ENCODE measurements at regions not wholly inside any gene's neighbourhood (a gene's known extent, or its start where the extent isn't known, plus 50 kb on each side); places are given as distances from the start of the nearest gene placed in this dataset.
"Not testable (repeated sequence)": the region's sequence is repeated elsewhere in the genome, so short reads cannot be mapped to it uniquely, and the experiment has no call there.

GRCh38 chr4:75254745-75255144 is 259.5 kb downstream of the RCHY1 start:
- H3K27ac Mint-ChIP-seq: no peak overlapping the region
- TF ChIP-seq CTCF (conservative IDR thresholded peaks at IDR 0.05): no peak

GRCh38 chr4:75253094-75253493 is 261.1 kb downstream of the RCHY1 start:
- DNase-seq (ENCODE audit: extremely low spot score, unreplicated experiment); H3K9me3 Mint-ChIP-seq; H3K4me1 Mint-ChIP-seq (ENCODE audit: unreplicated experiment): not testable (repeated sequence)

More at GRCh38 chr4:75254745-75255144, 259.5 kb downstream of the RCHY1 start:
- H3K27me3 Mint-ChIP-seq: peaks cover 5% of the 10 kb centered on the region
- H3K36me3 Mint-ChIP-seq: no peaks in the 10 kb centered on the region
- no peak overlapping the region for H3K4me3 Mint-ChIP-seq
- no peaks in the 10 kb centered on the region for H3K4me1 Mint-ChIP-seq (ENCODE audit: unreplicated experiment)
- no peak for DNase-seq (ENCODE audit: extremely low spot score, unreplicated experiment)
- H3K9me3 Mint-ChIP-seq: peaks cover 4% of the 10 kb centered on the region

DNA sequence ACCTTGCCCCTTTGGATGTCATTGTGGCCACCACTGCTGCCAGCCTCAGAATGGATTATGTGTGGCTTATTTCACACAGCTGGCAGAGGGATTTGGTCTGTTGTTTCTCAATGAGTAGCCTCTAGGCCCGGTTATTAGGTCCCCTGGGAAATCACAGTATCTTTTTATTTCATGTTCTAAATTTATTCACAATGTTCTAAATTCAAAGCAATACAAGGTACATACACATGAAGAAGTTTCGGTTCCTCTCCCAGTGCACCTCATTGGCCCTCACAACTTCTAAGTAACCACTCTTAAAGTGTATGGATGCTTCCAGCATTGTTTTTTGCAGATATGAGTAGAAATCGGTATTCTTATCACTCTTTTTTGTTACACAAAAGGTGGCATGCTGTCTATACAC is 262.7 kb downstream of the RCHY1 start:
- H3K27me3 Mint-ChIP-seq: no peaks in the 10 kb centered on the region
- no peaks in the 10 kb centered on the region for H3K36me3 Mint-ChIP-seq
- DNase-seq (ENCODE audit: extremely low spot score, unreplicated experiment): no peak
- TF ChIP-seq CTCF (conservative IDR thresholded peaks at IDR 0.05): no peak
- peaks cover 7% of the 10 kb centered on the region for H3K4me1 Mint-ChIP-seq (ENCODE audit: unreplicated experiment)
- H3K27ac Mint-ChIP-seq: no peak overlapping the region
- peaks cover 8% of the 10 kb centered on the region for H3K9me3 Mint-ChIP-seq
- H3K4me3 Mint-ChIP-seq: no peak overlapping the region

More at GRCh38 chr4:75253094-75253493, 261.1 kb downstream of the RCHY1 start:
- not testable (repeated sequence) for H3K27ac Mint-ChIP-seq, H3K27me3 Mint-ChIP-seq, H3K4me3 Mint-ChIP-seq, H3K36me3 Mint-ChIP-seq

- H3K9me3 Mint-ChIP-seq: peaks cover 8% of the 10 kb centered on the region
- no peak for DNase-seq (ENCODE audit: extremely low spot score, unreplicated experiment)
- no peak overlapping the region for H3K4me3 Mint-ChIP-seq
- no peaks in the 10 kb centered on the region for H3K27me3 Mint-ChIP-seq
- H3K36me3 Mint-ChIP-seq: no peaks in the 10 kb centered on the region
- peaks cover 7% of the 10 kb centered on the region for H3K4me1 Mint-ChIP-seq (ENCODE audit: unreplicated experiment)
- H3K27ac Mint-ChIP-seq: no peak overlapping the region
- no peak for TF ChIP-seq CTCF (conservative IDR thresholded peaks at IDR 0.05)
Measured at GRCh38 chr4:75249739-75250138, 264.5 kb downstream of the RCHY1 start.

DNA sequence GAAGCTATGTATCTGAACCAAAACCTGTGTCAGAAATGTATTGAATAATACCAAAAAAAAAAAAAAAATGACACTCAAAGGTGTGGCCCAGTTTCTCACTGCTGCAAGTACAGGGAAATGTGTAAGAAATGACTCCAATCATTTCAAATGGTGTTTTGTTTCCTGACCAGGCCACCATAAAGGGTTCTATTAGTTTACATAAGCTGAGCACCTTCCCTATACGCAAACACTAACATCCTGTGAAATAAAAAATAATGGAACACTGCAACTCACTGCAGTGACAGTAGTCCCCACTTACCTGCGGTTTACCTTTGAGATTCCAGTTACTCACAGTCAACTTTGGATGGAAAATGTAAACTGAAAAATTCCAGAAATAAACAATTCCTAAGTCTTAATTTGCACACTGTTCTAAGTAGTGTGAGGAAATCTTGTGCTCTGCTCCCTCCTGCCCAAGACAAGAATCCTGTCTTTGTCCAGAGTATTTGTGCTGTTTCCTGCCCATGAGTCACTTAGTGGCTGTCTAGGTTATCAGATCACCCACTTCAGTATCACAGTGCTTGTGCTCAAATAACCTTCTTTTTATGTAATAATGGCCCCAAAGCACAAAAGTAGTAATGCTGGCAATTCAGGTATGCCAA is 265.3 kb downstream of the RCHY1 start:
- Mint-ChIP-seq H3K36me3 (no peaks in the 10 kb centered on the region), H3K27me3 (no peaks in the 10 kb centered on the region), H3K4me1 (ENCODE audit: unreplicated experiment) (peaks cover 7% of the 10 kb centered on the region), H3K4me3 (no peak overlapping the region), H3K27ac (no peak overlapping the region), H3K9me3 (peaks cover 8% of the 10 kb centered on the region)
- no peak for TF ChIP-seq CTCF (conservative IDR thresholded peaks at IDR 0.05)
- no peak for DNase-seq (ENCODE audit: extremely low spot score, unreplicated experiment)

DNA sequence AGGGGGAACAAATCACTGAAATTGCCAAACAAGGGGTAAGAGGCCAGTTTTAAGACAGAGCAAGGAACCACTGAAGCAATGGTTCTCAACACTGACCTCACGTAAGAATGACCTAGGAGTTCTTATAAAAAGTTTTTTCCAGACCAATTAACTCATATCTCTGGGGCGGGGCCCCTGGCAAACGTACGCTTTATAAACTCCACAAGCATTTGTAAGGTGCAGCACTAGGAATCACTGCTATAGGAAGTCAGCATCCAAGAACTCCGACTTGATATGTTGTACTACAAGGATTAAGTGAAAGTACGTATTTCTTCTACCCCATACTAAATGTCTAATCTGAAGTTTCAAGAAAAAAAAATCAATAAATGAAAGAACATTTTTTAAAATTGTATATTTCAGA is 269.9 kb downstream of the RCHY1 start:
- no peak overlapping the region for H3K27ac Mint-ChIP-seq
- no peaks in the 10 kb centered on the region for H3K27me3 Mint-ChIP-seq
- TF ChIP-seq CTCF (conservative IDR thresholded peaks at IDR 0.05): no peak
- H3K4me1 Mint-ChIP-seq (ENCODE audit: unreplicated experiment): peaks cover 7% of the 10 kb centered on the region
- no peak for DNase-seq (ENCODE audit: extremely low spot score, unreplicated experiment)
- H3K36me3 Mint-ChIP-seq: no peaks in the 10 kb centered on the region
- peaks cover 5% of the 10 kb centered on the region for H3K9me3 Mint-ChIP-seq
- H3K4me3 Mint-ChIP-seq: no peak overlapping the region
